ENCODE measurements at regions not wholly inside any gene's neighbourhood (a gene's known extent, or its start where the extent isn't known, plus 50 kb on each side); places are given as distances from the start of the nearest gene placed in this dataset.

- POLR2A ChIA-PET: no interaction called here
- Mint-ChIP-seq H3K27ac (no peak overlapping the region), H3K4me1 (no peaks in the 10 kb centered on the region), H3K36me3 (ENCODE audit: low read depth) (no peaks in the 10 kb centered on the region), H3K9me3 (peaks cover 4% of the 10 kb centered on the region), H3K27me3 (no peaks in the 10 kb centered on the region), H3K4me3 (no peak overlapping the region)
- CTCF ChIA-PET: no interaction called here
- DNase-seq: no peak
Measured at GRCh38 chr10:129179245-129179971, 287.6 kb upstream of the MGMT start.

DNA sequence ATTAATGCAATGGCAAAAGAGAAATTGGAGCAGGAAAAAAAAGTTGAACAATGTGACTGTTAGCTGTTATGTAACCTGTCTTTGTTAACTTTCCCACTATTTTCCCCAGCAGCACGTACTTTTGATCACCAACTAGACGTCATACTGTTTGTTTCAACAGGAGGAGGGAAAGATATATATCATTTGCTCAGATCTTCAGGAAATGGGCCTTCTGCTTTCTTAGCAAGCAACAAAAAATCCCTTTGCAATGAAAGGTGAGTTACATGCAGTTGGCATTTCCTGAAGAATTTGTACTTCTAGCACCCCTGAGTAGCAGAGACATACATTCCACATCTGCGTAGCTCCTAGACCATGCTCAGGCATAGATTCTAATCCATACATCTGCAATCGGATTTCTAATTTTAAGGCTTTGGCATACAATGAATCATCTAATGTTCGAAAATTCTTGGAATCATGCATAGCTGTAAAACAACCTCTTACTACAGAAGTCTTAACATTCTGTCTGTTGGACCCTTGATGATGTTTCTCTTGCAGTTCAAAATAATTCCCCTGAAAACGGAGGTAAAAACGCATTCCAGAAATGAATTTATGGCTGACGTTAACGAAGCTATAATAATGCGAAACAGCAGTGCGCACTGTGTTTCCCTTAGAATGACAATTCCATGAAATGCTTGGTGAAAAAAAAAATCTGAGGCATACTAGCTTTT is 286.9 kb upstream of the MGMT start:
- Mint-ChIP-seq H3K9me3 (peaks cover 4% of the 10 kb centered on the region), H3K27me3 (no peaks in the 10 kb centered on the region)

GRCh38 chr10:129184196-129184595 is 282.8 kb upstream of the MGMT start:
- Mint-ChIP-seq H3K9me3 (peaks cover 12% of the 10 kb centered on the region), H3K27ac (no peak overlapping the region), H3K36me3 (ENCODE audit: low read depth) (no peaks in the 10 kb centered on the region), H3K27me3 (no peaks in the 10 kb centered on the region), H3K4me1 (no peaks in the 10 kb centered on the region), H3K4me3 (no peak overlapping the region)
- ChIA-PET CTCF (no interaction called here), POLR2A (no interaction called here)
- no peak for DNase-seq

More for the DNA sequence above, 286.9 kb upstream of the MGMT start:
- CTCF ChIA-PET: no interaction called here
- Mint-ChIP-seq H3K4me3 (no peak overlapping the region), H3K36me3 (ENCODE audit: low read depth) (no peaks in the 10 kb centered on the region), H3K4me1 (no peaks in the 10 kb centered on the region), H3K27ac (no peak overlapping the region)
- DNase-seq: no peak
- POLR2A ChIA-PET: no interaction called here

DNA sequence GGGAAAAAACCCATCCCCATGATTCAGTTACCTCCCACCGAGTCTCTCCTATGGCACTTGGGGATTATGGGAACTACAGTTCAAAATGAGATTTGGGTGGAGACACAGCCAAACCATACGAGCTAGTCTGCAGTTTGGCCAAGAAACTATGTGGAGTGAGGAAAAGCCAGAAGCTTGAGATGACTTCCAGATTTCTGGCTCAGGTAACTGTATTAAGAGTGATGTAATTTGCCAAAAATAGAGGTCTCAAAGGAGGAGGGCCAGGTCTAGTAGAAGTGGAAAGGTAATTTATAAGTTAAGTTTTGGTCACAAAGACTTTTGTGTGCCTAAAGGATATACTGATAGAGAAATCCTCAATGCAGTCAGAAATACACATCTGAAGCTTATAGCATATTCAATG is 279.7 kb upstream of the MGMT start:
- Mint-ChIP-seq H3K4me3 (no peak overlapping the region), H3K36me3 (ENCODE audit: low read depth) (no peaks in the 10 kb centered on the region), H3K27me3 (no peaks in the 10 kb centered on the region), H3K9me3 (peaks cover 12% of the 10 kb centered on the region), H3K27ac (no peak overlapping the region), H3K4me1 (no peaks in the 10 kb centered on the region)
- ChIA-PET CTCF (no interaction called here), POLR2A (no interaction called here)
- no peak for DNase-seq

GRCh38 chr10:129191797-129192196 is 275.2 kb upstream of the MGMT start:
- no peak for DNase-seq
- CTCF ChIA-PET: no interaction called here
- peaks cover 4% of the 10 kb centered on the region for H3K4me1 Mint-ChIP-seq
- POLR2A ChIA-PET: no interaction called here
- H3K27me3 Mint-ChIP-seq: no peaks in the 10 kb centered on the region
- no peak overlapping the region for H3K27ac Mint-ChIP-seq
- no peak overlapping the region for H3K4me3 Mint-ChIP-seq
- no peaks in the 10 kb centered on the region for H3K36me3 Mint-ChIP-seq (ENCODE audit: low read depth)
- H3K9me3 Mint-ChIP-seq: peaks cover 3% of the 10 kb centered on the region

DNA sequence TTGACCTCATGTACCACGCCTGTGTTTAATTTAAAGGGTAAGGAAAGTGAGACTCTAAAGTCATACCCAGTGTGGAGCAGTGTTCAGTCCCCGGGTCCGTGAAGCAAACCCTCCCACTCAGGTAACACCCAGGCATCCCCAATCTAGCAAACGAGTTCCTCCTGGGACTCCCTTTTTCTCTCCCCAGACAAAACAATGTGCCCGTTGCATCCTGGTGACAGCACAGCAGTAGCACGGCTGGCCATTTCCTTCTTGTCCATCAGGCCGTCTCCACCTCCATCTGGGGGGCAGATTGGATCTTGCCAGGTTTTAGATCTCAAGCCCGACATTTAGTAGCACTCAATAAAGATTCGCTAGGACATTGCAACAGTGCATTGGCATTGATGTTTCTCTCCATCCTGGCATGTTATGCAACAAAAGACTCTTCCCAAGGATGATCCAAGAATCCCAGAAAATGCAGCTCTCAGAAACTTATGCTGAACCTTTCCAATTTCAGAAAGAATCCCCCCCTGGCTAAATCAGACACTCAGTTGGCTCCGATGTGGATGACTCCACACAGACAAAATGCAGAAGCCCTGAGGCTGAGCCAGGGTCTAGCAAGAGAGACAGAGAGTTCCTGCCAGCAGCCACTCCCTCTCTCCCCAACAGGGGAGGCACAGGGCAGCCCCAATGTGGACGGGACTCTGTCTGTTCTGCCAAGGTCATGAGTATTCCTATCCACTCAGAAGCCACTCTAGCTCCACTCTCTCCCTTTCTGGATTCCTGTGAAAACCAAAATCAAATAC is 274.5 kb upstream of the MGMT start:
- ChIA-PET CTCF (no interaction called here), POLR2A (no interaction called here)
- Mint-ChIP-seq H3K27ac (no peak overlapping the region), H3K27me3 (no peaks in the 10 kb centered on the region), H3K4me1 (peaks cover 4% of the 10 kb centered on the region), H3K36me3 (ENCODE audit: low read depth) (no peaks in the 10 kb centered on the region), H3K9me3 (peaks cover 3% of the 10 kb centered on the region), H3K4me3 (no peak overlapping the region)
- no peak for DNase-seq

GRCh38 chr10:129193148-129193547 is 273.9 kb upstream of the MGMT start:
- no peaks in the 10 kb centered on the region for H3K27me3 Mint-ChIP-seq
- peaks cover 3% of the 10 kb centered on the region for H3K9me3 Mint-ChIP-seq
- ChIA-PET POLR2A (no interaction called here), CTCF (no interaction called here)
- no peaks in the 10 kb centered on the region for H3K36me3 Mint-ChIP-seq (ENCODE audit: low read depth)
- no peak for DNase-seq
- H3K27ac Mint-ChIP-seq: no peak overlapping the region
- H3K4me1 Mint-ChIP-seq: peaks cover 4% of the 10 kb centered on the region
- H3K4me3 Mint-ChIP-seq: no peak overlapping the region

DNA sequence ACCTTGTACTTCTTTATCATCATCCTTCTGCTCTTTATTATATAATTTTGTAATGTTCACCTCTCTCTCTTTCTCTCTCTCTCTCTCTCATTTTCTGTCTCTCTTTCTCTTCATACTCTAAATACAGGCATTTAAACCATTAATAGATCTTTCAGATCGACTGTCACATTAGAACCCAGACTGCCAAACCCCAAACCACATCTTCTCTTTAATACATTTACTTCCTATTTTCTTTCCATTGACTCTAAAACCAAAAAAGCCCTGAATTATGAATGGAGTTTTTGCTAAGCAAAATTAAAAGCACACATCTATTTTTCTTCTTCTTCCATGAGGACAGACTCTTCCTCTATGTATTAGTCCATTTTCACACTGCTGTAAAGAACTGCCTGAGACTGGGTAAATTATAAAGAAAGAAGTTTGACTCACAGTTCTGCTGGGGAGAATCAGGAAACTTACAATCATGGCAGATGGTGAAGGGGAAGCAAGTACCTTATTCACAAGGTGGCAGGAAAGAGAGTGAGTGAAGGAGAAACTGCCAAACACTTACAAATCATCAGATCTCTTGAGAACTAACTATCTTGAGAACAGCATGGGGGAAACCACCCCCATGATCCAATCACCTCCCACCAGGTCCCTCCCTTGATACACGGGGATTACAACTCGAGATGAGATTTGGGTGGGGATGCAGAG is 272.7 kb upstream of the MGMT start:
- no peaks in the 10 kb centered on the region for H3K36me3 Mint-ChIP-seq (ENCODE audit: low read depth)
- H3K27ac Mint-ChIP-seq: no peak overlapping the region
- no peaks in the 10 kb centered on the region for H3K27me3 Mint-ChIP-seq
- ChIA-PET POLR2A (no interaction called here), CTCF (no interaction called here)
- no peak overlapping the region for H3K4me3 Mint-ChIP-seq
- H3K9me3 Mint-ChIP-seq: peaks cover 3% of the 10 kb centered on the region
- no peak for DNase-seq
- peaks cover 4% of the 10 kb centered on the region for H3K4me1 Mint-ChIP-seq

DNA sequence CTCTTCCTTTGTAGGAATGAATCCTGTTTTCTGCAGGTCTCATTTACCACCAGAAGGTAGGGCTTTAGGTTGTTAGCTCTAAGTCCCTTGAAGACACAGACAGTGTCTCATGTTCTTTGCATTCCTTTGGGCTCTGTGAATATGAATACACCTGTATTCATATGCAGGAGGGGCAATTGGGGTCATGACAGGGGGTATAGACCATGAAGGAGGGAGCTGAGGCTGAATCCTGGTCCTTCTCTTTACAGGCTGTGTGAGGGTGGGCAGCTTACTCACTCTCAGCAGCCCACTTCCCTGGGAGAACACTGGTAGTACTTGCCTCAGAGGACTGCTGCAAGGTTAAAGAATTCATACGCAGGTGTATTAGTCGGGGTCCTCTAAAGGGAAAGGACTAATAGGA is 267.2 kb upstream of the MGMT start:
- H3K4me3 Mint-ChIP-seq: no peak overlapping the region
- H3K9me3 Mint-ChIP-seq: peaks cover 3% of the 10 kb centered on the region
- no peak for DNase-seq
- no peaks in the 10 kb centered on the region for H3K27me3 Mint-ChIP-seq
- H3K36me3 Mint-ChIP-seq (ENCODE audit: low read depth): no peaks in the 10 kb centered on the region
- ChIA-PET POLR2A (no interaction called here), CTCF (no interaction called here)
- no peak overlapping the region for H3K27ac Mint-ChIP-seq
- H3K4me1 Mint-ChIP-seq: no peaks in the 10 kb centered on the region

GRCh38 chr10:129203819-129204218 is 263.2 kb upstream of the MGMT start:
- no peak for DNase-seq
- Mint-ChIP-seq H3K27ac (no peak overlapping the region), H3K4me3 (no peak overlapping the region), H3K36me3 (ENCODE audit: low read depth) (no peaks in the 10 kb centered on the region), H3K9me3 (no peaks in the 10 kb centered on the region), H3K27me3 (no peaks in the 10 kb centered on the region), H3K4me1 (no peaks in the 10 kb centered on the region)
- ChIA-PET CTCF (no interaction called here), POLR2A (no interaction called here)

GRCh38 chr10:129207297-129207696 is 259.7 kb upstream of the MGMT start:
- Mint-ChIP-seq H3K4me3 (no peak overlapping the region), H3K27ac (no peak overlapping the region), H3K4me1 (no peaks in the 10 kb centered on the region), H3K36me3 (ENCODE audit: low read depth) (no peaks in the 10 kb centered on the region), H3K27me3 (no peaks in the 10 kb centered on the region), H3K9me3 (no peaks in the 10 kb centered on the region)
- ChIA-PET CTCF (no interaction called here), POLR2A (no interaction called here)
- no peak for DNase-seq

GRCh38 chr10:129210876-129211275 is 256.2 kb upstream of the MGMT start:
- Mint-ChIP-seq H3K4me1 (no peaks in the 10 kb centered on the region), H3K27me3 (no peaks in the 10 kb centered on the region), H3K9me3 (no peaks in the 10 kb centered on the region), H3K4me3 (no peak overlapping the region), H3K36me3 (ENCODE audit: low read depth) (no peaks in the 10 kb centered on the region), H3K27ac (no peak overlapping the region)
- POLR2A ChIA-PET: no interaction called here
- CTCF ChIA-PET: interaction anchor here (1.3 kb wide), 1 partner anchor 8 kb away, joined by 3 read pairs; no protein-coding TSS in a partner anchor
- no peak for DNase-seq

DNA sequence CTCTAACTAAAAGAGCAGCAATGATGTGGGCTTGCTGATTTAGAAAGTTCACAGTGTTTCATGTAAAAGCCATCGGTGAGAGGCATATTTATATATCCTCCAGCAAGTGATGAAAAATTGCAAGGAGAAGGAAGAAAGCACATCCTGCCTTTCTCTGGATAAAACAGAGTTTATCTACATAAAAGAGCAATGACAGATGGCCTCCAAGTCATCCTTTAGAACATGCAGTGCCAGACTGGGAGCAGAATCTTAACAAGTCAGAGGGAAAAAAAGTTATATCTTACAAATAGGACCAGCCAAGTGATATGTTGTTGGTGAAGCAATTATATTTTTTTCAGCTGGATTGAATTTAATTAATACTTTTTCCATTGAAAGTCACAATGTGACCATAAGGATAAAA is 253.8 kb upstream of the MGMT start:
- H3K27me3 Mint-ChIP-seq: no peaks in the 10 kb centered on the region
- CTCF ChIA-PET: no interaction called here
- POLR2A ChIA-PET: no interaction called here

More for the DNA sequence above, 253.8 kb upstream of the MGMT start:
- no peak for DNase-seq
- no peaks in the 10 kb centered on the region for H3K36me3 Mint-ChIP-seq (ENCODE audit: low read depth)
- H3K4me3 Mint-ChIP-seq: no peak overlapping the region
- H3K4me1 Mint-ChIP-seq: no peaks in the 10 kb centered on the region
- no peak overlapping the region for H3K27ac Mint-ChIP-seq
- H3K9me3 Mint-ChIP-seq: no peaks in the 10 kb centered on the region
